PC-3 (cell line): ENCODE measurements at regions not wholly inside any gene's neighbourhood (a gene's known extent, or its start where the extent isn't known, plus 50 kb on each side); places are given as distances from the start of the nearest gene placed in this dataset.

Experiments
- EZH2 ChIP-seq: fragments of 300-600 bp; sonication (generic); IDR thresholded peaks from one replicate; pipeline ENCODE4 v1.6.1; 2017; ENCODE audit warnings: antibody characterized with exemption, mild to moderate bottlenecking, low read length; ENCODE audit not compliant: unreplicated experiment
- EZH2phosphoT487 ChIP-seq: fragments of 300-600 bp; sonication (generic); IDR thresholded peaks from 2 replicates; pipeline ENCODE4 v1.6.1; 2018; ENCODE audit warnings: mild to moderate bottlenecking, antibody characterized with exemption, low read length, borderline replicate concordance
- TF ChIP-seq, protein P1 (sequence below): fragments of 300-600 bp; sonication (generic); conservative IDR thresholded peaks from 2 replicates; pipeline ENCODE4 v1.5.1; 2017; ENCODE audit warnings: antibody characterized with exemption, low read depth, mild to moderate bottlenecking, low read length

DNA sequence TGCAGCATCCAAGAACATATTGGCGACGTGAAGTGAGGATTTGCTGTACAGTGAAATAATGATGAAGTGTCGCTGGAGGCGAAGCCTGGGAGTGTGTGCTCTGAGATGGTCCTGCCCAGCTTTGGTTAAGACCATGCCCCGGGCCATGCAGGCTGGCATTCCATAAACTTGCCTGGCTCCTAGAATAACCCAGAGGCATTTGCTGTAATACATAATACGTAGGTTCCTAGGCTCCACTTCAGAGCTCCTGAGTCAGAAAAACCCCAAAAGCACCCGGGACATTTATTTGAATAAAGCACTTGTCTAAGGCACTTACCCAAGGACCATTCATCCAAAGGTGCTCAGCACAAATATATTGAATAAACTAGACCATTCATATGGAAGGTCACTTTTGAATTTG, 279.3 kb downstream of the ABCC12 start:
- TF ChIP-seq EZH2phosphoT487 (no peak), EZH2 (no peak)
- TF ChIP-seq, protein P1, sequence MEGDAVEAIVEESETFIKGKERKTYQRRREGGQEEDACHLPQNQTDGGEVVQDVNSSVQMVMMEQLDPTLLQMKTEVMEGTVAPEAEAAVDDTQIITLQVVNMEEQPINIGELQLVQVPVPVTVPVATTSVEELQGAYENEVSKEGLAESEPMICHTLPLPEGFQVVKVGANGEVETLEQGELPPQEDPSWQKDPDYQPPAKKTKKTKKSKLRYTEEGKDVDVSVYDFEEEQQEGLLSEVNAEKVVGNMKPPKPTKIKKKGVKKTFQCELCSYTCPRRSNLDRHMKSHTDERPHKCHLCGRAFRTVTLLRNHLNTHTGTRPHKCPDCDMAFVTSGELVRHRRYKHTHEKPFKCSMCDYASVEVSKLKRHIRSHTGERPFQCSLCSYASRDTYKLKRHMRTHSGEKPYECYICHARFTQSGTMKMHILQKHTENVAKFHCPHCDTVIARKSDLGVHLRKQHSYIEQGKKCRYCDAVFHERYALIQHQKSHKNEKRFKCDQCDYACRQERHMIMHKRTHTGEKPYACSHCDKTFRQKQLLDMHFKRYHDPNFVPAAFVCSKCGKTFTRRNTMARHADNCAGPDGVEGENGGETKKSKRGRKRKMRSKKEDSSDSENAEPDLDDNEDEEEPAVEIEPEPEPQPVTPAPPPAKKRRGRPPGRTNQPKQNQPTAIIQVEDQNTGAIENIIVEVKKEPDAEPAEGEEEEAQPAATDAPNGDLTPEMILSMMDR: no peak
